Naive B cell (primary cell): ENCODE measurements at regions not wholly inside any gene's neighbourhood (a gene's known extent, or its start where the extent isn't known, plus 50 kb on each side); places are given as distances from the start of the nearest gene placed in this dataset.
"Not testable (repeated sequence)": the region's sequence is repeated elsewhere in the genome, so short reads cannot be mapped to it uniquely, and the experiment has no call there.

Experiments used
- ATAC-seq, 2 donors: fragments of 150-1000 bp; cut with Tn5 transposase; 2 replicates each; pipeline ENCODE4 v1.10.0; 2021; ENCODE audit warnings: low read depth in 2 of 2, mild to moderate bottlenecking in 2 of 2, moderate library complexity in 2 of 2
- DNase-seq: peaks from one replicate; pipeline ENCODE4 v3.0.0; 2022
- H3K27ac Mint-ChIP-seq, 6 donors: one replicate each; pipeline ENCODE4 v1.8.0; 2020 to 2022; ENCODE audit warnings: mild to moderate bottlenecking in 6 of 6, mixed read lengths in 6 of 6, moderate library complexity in 5 of 6, inconsistent platforms in 2 of 6
- H3K27me3 Mint-ChIP-seq, 3 donors: one replicate each; pipeline ENCODE4 v1.8.0; 2021 to 2022; ENCODE audit warnings: mixed read lengths in 3 of 3, mild to moderate bottlenecking in 1 of 3
- H3K36me3 Mint-ChIP-seq, 2 donors: one replicate each; pipeline ENCODE4 v1.8.0; 2020 to 2022; ENCODE audit warnings: mixed read lengths in 2 of 2, inconsistent platforms in 1 of 2, mild to moderate bottlenecking in 1 of 2
- H3K4me1 Mint-ChIP-seq, 3 donors: one replicate each; pipeline ENCODE4 v1.8.0; 2020 to 2022; ENCODE audit warnings: mixed read lengths in 3 of 3, inconsistent platforms in 1 of 3, mild to moderate bottlenecking in 1 of 3, moderate library complexity in 1 of 3
- H3K4me3 Mint-ChIP-seq, 8 donors: one replicate each; pipeline ENCODE4 v1.8.0; 2020 to 2022; ENCODE audit warnings: mild to moderate bottlenecking in 8 of 8, mixed read lengths in 8 of 8, moderate library complexity in 8 of 8, inconsistent platforms in 2 of 8
- H3K9me3 Mint-ChIP-seq, 7 donors: one replicate each; pipeline ENCODE4 v1.8.0; 2020 to 2022; ENCODE audit warnings: mixed read lengths in 7 of 7, mild to moderate bottlenecking in 5 of 7, inconsistent platforms in 2 of 7, moderate library complexity in 1 of 7

DNA sequence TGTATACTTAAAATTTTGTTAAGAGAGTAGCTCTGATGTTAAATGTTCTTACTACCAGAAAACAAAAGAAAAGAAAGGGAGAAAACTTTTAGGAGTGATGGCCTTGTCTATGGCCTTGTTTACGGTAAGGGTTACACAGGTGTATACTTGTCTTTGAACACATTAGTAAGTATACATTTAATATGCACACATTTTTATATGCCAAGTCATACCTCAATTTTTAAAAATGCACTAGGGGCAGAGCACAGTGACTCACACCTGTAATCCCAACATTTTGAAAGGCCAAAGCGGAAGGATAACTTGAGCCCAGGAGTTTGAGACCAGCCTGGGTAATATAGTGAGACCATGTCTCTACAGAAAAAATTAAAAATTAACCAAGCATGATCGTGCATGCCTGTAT, 166.7 kb upstream of the SNX2 start:
- Mint-ChIP-seq H3K4me1 (peaks cover 0 to 5% (median 4%) of the 10 kb centered on the region in 3 donors), H3K36me3 (no peaks in the 10 kb centered on the region), H3K9me3 (peaks cover 0 to 5% (median 3%) of the 10 kb centered on the region in 7 donors), H3K27me3 (peaks cover 0 to 5% (median 4%) of the 10 kb centered on the region in 3 donors), H3K27ac (no peak overlapping the region), H3K4me3 (no peak overlapping the region)
- no peak for DNase-seq
- ATAC-seq: no peak

DNA sequence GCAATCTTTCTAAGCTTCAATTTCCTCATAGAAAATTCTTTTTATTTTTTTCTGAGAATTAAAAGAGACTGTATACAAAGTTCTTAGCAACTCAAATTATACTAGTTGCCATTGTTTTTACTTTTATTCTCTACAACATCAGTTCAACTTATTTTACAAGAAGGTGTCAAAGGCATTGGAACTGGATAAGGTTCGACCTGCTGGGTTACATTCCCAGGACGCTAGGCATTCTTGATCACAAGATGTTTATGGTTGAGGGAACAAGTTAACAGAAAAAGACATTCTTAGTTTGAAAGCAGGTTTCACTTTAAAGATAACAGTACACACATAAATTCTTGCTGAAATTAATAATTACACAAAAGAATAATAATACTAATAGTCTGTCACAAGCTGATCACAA, 163.5 kb upstream of the SNX2 start:
- Mint-ChIP-seq H3K27ac (no peak overlapping the region), H3K4me1 (peaks cover 0 to 5% (median 4%) of the 10 kb centered on the region in 3 donors), H3K27me3 (peaks cover 0 to 5% (median 0%) of the 10 kb centered on the region in 3 donors), H3K36me3 (no peaks in the 10 kb centered on the region), H3K4me3 (no peak overlapping the region), H3K9me3 (peaks cover 0 to 5% (median 2%) of the 10 kb centered on the region in 7 donors)
- ATAC-seq: no peak
- DNase-seq: no peak

DNA sequence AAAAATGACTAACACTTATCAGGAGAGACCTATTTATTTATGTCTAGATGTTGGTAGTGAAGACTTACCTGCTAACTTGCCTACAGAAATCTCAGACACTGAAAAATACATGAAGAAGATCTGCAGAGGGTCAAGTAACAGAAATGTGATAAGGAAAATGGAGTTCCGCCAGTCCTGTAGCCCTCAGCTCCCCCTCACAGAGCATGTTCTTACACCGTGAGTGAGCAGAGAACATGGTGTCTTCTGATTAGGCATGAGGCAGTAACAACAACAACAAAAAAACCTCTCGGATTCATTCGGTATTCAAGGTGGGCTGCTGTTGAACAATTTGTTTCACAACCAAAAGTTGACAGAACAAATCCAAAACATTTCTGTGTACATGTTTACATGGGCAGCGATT, 162.0 kb upstream of the SNX2 start:
- Mint-ChIP-seq H3K4me3 (no peak overlapping the region), H3K27me3 (peaks cover 0 to 3% (median 0%) of the 10 kb centered on the region in 3 donors), H3K27ac (no peak overlapping the region), H3K9me3 (peaks cover 0 to 4% (median 2%) of the 10 kb centered on the region in 7 donors), H3K36me3 (no peaks in the 10 kb centered on the region), H3K4me1 (no peaks in the 10 kb centered on the region)
- no peak for DNase-seq
- no peak for ATAC-seq

DNA sequence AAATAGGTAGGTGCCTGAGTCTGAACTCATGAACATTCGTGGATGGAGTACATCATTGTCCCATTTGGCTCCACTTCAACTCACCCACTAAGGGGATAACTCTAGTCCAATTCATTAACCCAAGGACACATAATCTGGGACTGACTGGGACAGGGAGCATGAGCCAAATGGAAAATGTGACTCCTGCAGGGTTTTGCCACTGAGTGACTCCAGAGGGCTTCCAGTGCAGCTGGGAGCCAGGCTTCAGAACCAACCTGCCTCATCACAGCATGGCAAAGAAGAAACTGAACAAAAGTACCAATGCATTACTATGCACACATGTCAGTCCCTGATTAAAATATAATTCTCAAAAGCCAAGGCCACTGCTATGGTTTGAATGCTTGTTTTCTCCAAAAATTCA, 159.7 kb upstream of the SNX2 start:
- Mint-ChIP-seq H3K27ac (no peak overlapping the region), H3K27me3 (no peaks in the 10 kb centered on the region), H3K4me1 (no peaks in the 10 kb centered on the region), H3K36me3 (no peaks in the 10 kb centered on the region), H3K9me3 (no peaks in the 10 kb centered on the region), H3K4me3 (no peak overlapping the region)
- DNase-seq (no peak), ATAC-seq (no peak)

DNA sequence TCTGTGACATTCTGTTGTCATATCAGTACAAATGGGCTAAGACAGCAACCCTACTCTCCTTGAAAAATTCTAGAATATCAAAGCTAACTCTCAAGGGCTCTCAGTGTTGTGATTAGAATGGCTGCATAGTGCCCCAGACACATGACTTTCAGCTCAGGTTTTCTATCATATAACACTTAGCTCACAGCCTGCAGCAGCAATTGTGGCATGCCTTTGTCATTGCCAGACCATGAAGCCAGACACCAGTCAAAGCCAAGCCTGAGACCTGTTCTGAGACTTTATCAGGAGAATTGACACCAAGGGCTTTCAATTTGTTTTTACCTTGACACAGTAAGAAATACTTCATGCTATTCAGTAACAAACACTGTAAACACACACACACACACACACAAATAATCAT, 159.0 kb upstream of the SNX2 start:
- Mint-ChIP-seq H3K27ac (no peak overlapping the region), H3K27me3 (no peaks in the 10 kb centered on the region)

DNA sequence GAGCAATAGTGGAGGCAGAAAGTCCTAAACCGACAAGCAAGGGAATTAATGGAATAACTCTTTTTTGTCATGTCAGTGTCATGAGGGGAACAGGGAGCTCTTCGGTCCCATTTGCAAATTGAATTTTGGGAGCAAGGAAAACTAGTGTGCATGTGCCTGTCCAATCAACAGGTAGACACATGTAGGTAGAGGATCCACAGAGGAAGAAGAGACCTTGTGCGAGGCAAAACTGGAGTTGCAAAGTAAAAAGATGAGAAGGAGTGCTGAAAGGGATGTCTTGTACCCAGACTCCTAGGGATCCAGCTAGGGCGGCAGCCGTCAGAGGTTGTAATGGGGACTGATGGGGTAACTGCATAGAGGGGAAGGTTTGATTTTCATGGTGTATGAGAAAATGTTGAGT, 156.8 kb upstream of the SNX2 start:
- not testable (repeated sequence) for H3K9me3 Mint-ChIP-seq, H3K4me3 Mint-ChIP-seq, H3K4me1 Mint-ChIP-seq

More for the DNA sequence above, 159.0 kb upstream of the SNX2 start:
- Mint-ChIP-seq H3K4me3 (no peak overlapping the region), H3K4me1 (no peaks in the 10 kb centered on the region), H3K9me3 (no peaks in the 10 kb centered on the region), H3K36me3 (no peaks in the 10 kb centered on the region)
- ATAC-seq: no peak
- DNase-seq: no peak

DNA sequence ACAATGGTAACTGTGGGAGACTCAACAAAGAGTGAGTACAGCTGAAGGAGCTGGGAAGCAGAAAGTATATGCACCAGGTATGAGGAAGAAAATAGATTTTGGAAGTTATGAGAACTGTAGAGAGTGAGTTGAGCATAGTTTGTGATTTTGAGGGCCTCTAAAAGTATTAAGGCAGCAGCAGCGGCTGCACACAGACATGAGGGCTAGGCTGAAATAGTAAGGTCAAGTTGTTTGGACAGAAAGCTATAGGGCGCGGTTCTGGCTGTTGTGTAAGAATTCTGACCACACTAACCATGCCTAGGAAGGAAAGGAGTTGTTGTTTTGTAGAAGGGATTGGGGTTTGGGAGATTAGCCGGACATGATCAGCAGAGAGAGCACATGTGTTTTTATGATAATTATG, 154.1 kb upstream of the SNX2 start:
- H3K4me3 Mint-ChIP-seq, H3K4me1 Mint-ChIP-seq, H3K9me3 Mint-ChIP-seq, H3K27me3 Mint-ChIP-seq, ATAC-seq, H3K36me3 Mint-ChIP-seq, H3K27ac Mint-ChIP-seq, DNase-seq: not testable (repeated sequence)

More for the DNA sequence above, 156.8 kb upstream of the SNX2 start:
- not testable (repeated sequence) for H3K36me3 Mint-ChIP-seq, H3K27me3 Mint-ChIP-seq, H3K27ac Mint-ChIP-seq, ATAC-seq, DNase-seq

DNA sequence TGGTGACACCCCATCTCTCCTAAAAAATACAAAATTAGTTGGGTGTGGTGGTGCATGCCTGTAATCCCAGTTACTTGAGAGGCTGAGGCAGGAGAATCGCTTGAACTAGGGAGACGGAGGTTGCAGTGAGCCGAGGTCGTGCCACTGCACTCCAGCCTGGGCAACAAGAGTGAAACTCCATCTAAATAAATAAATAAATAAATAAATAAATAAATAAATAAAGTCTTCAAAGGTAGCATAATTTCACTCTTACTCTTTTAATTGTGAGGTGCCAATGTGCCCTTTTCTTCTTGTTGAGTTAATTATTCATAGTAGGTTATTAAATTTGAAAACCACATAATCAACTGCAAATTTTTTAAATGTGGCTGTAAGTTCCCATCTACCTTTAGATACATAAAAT, 146.2 kb upstream of the SNX2 start:
- not testable (repeated sequence) for H3K4me1 Mint-ChIP-seq, H3K9me3 Mint-ChIP-seq, H3K4me3 Mint-ChIP-seq, H3K27me3 Mint-ChIP-seq, DNase-seq, ATAC-seq, H3K27ac Mint-ChIP-seq, H3K36me3 Mint-ChIP-seq

DNA sequence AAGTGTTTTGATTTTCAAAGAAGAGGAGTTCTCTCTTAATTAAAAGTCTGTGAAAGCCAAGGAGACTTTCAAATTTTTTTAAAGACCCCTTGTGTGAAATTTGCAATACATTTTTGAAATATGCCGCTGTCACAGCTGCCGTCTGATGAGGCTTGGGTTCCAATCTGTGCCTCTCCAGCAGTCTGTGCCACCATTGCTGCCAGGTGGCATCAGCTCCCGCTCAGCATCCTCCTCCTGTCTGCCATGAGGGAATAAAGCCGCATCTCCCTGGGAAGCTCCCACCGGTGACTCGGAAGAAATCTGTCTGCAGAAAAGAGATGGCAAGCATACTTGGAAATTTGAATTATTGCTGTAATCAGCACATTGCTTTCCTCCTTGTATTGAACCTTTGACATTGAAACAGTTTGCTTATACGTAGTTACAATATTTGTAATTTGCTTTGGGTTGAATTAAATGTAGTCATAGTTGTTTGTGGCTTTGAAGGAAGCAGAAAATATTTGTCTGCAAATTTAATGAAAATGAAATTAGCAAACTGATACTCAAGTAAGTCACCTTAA, 145.7 kb upstream of the SNX2 start:
- DNase-seq: no peak
- Mint-ChIP-seq H3K4me1 (no peaks in the 10 kb centered on the region), H3K27ac (peak overlapping the region in 1 of 6 donors; percentile 49), H3K27me3 (no peaks in the 10 kb centered on the region), H3K4me3 (no peak overlapping the region), H3K9me3 (peaks cover 0 to 8% (median 5%) of the 10 kb centered on the region in 7 donors), H3K36me3 (no peaks in the 10 kb centered on the region)
- ATAC-seq: no peak

DNA sequence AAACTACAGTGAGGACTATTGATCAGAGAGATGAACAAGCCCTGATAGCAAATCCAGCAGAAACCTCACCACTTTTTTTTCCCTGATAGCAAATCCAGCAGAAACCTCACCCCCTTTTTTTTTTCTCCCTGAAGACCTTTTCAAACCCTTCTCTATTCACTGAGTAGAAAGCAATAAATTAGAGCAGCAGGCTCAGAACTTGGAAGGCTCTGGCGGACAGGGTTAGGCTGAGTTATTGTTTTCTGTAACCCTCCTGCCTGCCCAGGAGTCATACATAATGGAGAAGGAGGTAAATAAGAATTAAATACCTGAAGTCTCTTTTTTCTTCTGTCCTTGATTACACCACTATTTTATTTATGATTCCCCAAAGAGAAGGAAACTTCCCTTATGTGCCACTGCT, 136.3 kb upstream of the SNX2 start:
- no peak for ATAC-seq
- H3K27ac Mint-ChIP-seq: no peak overlapping the region
- no peaks in the 10 kb centered on the region for H3K27me3 Mint-ChIP-seq
- peaks cover 0 to 2% (median 0%) of the 10 kb centered on the region in 7 donors for H3K9me3 Mint-ChIP-seq
- no peaks in the 10 kb centered on the region for H3K36me3 Mint-ChIP-seq
- no peaks in the 10 kb centered on the region for H3K4me1 Mint-ChIP-seq
- H3K4me3 Mint-ChIP-seq: no peak overlapping the region
- no peak for DNase-seq

DNA sequence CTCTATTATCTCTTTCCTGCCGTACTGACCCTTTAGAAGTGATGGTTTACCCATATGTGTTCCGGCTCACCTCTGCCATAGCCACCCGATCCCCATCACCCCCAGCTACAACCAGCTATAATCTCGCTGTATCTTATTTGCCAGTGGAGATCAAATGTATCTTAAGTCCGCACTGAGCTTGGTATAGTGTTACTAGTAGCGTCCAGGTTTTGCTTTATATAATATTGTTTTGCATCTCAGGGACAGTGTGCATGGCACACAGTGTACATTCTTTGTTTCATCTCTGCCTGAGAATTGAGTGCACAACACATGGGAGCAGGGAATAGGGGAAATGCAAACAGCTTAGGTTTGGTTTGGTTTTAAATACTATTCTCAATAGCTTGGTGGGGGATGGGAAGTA, 135.8 kb upstream of the SNX2 start:
- ATAC-seq: no peak
- peaks cover 0 to 2% (median 0%) of the 10 kb centered on the region in 7 donors for H3K9me3 Mint-ChIP-seq
- H3K27me3 Mint-ChIP-seq: peaks cover 0 to 2% (median 1%) of the 10 kb centered on the region in 3 donors
- H3K27ac Mint-ChIP-seq: peak overlapping the region in 1 of 6 donors; percentile 0
- no peaks in the 10 kb centered on the region for H3K36me3 Mint-ChIP-seq
- DNase-seq: no peak
- peak overlapping the region in 1 of 8 donors; percentile 57 for H3K4me3 Mint-ChIP-seq
- no peaks in the 10 kb centered on the region for H3K4me1 Mint-ChIP-seq

DNA sequence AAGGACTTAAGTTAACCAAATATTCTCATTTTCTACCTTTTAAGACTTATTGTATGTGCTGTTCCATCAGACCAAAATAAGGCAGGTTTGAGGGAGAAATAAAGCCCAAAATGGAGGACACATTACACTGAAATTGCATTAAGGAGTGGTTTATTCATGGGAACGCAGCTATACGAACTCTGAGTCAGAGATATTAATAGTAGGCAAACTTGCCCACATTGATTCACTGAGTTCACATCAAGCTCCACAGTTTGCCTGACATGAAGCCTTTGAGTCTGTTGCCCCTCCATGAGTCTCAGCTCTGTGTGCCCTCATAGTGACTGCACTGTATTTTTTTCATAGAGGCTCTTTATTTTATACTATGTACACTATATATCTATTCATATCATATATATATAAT, 135.0 kb upstream of the SNX2 start:
- Mint-ChIP-seq H3K4me3 (no peak overlapping the region), H3K4me1 (no peaks in the 10 kb centered on the region), H3K27ac (no peak overlapping the region), H3K27me3 (peaks cover 0 to 6% (median 4%) of the 10 kb centered on the region in 3 donors), H3K9me3 (peaks cover 0 to 2% (median 0%) of the 10 kb centered on the region in 7 donors), H3K36me3 (no peaks in the 10 kb centered on the region)
- ATAC-seq: no peak
- DNase-seq: no peak

DNA sequence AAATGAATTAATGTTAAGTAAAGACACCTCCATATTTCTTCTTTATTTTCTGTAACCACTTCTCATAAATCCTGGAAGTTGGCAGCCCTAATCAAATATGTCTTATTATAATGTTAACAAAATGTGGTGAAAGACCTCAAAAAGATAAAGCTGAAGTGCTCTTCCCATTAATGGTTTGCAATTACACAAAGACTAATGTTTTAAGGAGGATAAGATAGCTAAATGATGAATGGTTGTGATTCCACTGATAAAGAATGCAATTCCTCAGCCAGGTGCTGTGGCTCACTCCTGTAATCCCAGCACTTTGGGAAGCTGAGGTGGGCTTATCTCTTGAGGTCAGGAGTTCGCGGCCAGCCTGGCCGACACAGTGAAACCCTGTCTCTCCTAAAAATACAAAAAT, 125.8 kb upstream of the SNX2 start:
- ATAC-seq: no peak
- Mint-ChIP-seq H3K36me3 (no peaks in the 10 kb centered on the region), H3K4me1 (peaks cover 6 to 8% (median 7%) of the 10 kb centered on the region in 3 donors)

DNA sequence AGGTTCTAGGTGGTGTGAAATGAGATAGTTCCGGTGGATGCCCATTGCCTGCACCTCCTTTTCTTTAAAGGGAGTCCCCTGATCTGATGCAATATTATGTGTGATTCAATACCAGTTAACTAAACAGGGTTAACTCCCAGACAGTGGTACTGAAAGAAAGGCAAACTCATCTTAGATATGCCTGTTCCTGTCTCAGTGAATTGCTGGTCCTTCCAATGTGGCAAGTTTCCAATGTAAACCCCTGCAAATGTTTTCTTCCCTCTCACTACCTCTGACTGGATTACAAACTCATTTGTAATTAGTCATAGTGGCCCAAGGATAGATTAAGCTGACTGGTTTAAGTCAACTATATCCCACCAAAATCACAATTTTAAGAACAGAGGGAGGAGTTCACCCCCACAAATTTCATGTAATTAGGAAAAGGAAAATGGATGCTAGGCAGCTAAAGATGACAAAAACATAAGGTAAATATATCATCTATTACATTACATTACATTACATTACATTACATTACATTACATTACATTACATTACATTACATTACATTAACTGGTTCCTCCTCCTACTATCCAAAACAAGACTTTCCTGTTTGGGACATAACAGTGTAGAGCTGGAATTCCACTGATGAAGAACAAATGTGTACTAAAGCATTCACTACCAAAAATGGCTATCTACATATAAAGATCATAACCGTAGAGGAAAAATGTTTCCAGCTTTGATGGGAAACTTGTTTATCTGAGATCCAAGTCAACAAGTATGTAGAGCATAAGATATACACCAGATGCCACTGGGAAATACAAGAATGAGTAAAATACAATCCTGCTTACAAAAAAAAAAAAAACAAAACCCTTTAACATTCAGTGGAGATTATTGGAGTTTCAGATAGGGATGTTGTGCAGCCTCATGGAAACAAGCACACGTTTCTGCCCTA, 121.5 kb upstream of the SNX2 start:
- Mint-ChIP-seq H3K27ac (peak overlapping the region in 2 of 6 donors; percentile 1 to 56), H3K4me1 (peaks cover 10 to 21% (median 11%) of the 10 kb centered on the region in 3 donors), H3K36me3 (peaks cover 0 to 3% of the 10 kb centered on the region in 2 donors), H3K27me3 (no peaks in the 10 kb centered on the region), H3K9me3 (no peaks in the 10 kb centered on the region), H3K4me3 (no peak overlapping the region)
- ATAC-seq (no peak), DNase-seq (no peak)

More for the DNA sequence above, 125.8 kb upstream of the SNX2 start:
- no peak for DNase-seq
- H3K27me3 Mint-ChIP-seq: peaks cover 0 to 9% (median 2%) of the 10 kb centered on the region in 3 donors
- H3K27ac Mint-ChIP-seq: no peak overlapping the region
- no peak overlapping the region for H3K4me3 Mint-ChIP-seq
- peaks cover 0 to 1% (median 0%) of the 10 kb centered on the region in 7 donors for H3K9me3 Mint-ChIP-seq
